Gastrocnemius medialis (tissue), 4 donors: ENCODE measurements at regions not wholly inside any gene's neighbourhood (a gene's known extent, or its start where the extent isn't known, plus 50 kb on each side); places are given as distances from the start of the nearest gene placed in this dataset.

ENCODE experiments used
- ATAC-seq, 2 donors: fragments of 150-250 bp; one replicate each; pipeline ENCODE4 v1.9.1; 2016
- DNase-seq, 2 donors: peaks; one replicate each; pipeline ENCODE4 v3.0.0-alpha.2; 2019
- H3K27ac ChIP-seq, 4 donors: fragments of 200-600 bp; sonication (generic); 1 replicate in 1 of 4; 2 replicates in 3 of 4; pipeline ENCODE4 v1.5.1; 2016 to 2018; ENCODE audit warnings: mild to moderate bottlenecking in 2 of 4, moderate library complexity in 1 of 4
- H3K27me3 ChIP-seq, 3 donors: fragments of 200-600 bp; sonication (generic) in 2 of 3; 1 replicate in 1 of 3; 2 replicates in 2 of 3; pipeline versions ENCODE4 v1.5.1 to v1.6.0; 2016 to 2019; ENCODE audit warnings: mild to moderate bottlenecking in 1 of 3, moderate library complexity in 1 of 3
- H3K36me3 ChIP-seq, 2 donors: fragments of 200-600 bp; sonication (generic) in 1 of 2; one replicate each; pipeline ENCODE4 v1.5.1; 2017 to 2018
- H3K4me1 ChIP-seq, 2 donors: fragments of 200-600 bp; sonication (generic) in 1 of 2; one replicate each; pipeline ENCODE4 v1.5.1; 2016 to 2017; ENCODE audit warnings: mild to moderate bottlenecking in 2 of 2
- H3K4me3 ChIP-seq, 4 donors: fragments of 200-600 bp; sonication (generic) in 3 of 4; 1 replicate in 1 of 4; 2 replicates in 3 of 4; pipeline ENCODE4 v1.5.1; 2016 to 2019; ENCODE audit warnings: mild to moderate bottlenecking in 2 of 4
- H3K9me3 ChIP-seq, 3 donors: fragments of 200-600 bp; sonication (generic) in 2 of 3; 1 replicate in 1 of 3; 2 replicates in 2 of 3; pipeline ENCODE4 v1.5.1; 2016 to 2019
- CTCF ChIP-seq, 5 experiments: fragments of 450-650 bp in 3 of 5; fragments of 200-600 bp in 2 of 5; sonication (generic) in 2 of 5; IDR thresholded peaks in 4 of 5; conservative IDR thresholded peaks in 1 of 5; 1 replicate in 4 of 5; 2 replicates in 1 of 5; pipeline ENCODE4 v1.5.1; 2016 to 2019; ENCODE audit warnings: antibody characterized with exemption in 5 of 5, mild to moderate bottlenecking in 3 of 5, moderate library complexity in 3 of 5
- POLR2A ChIP-seq, 2 donors: fragments of 450-650 bp; IDR thresholded peaks; one replicate each; pipeline ENCODE4 v1.6.1; 2017; ENCODE audit warnings: antibody characterized with exemption in 2 of 2, mild to moderate bottlenecking in 2 of 2, moderate library complexity in 2 of 2
- in situ Hi-C, 4 donors: fragments of 200-750 bp; cut with MboI; loops; one replicate each; pipeline versions ENCODE4 v1.15.0 to v1.8.0; 2017; ENCODE audit warnings: low sequenced_read_pairs in 4 of 4
- intact Hi-C: fragments of 100-400 bp; cut with DNase I; formaldehyde crosslinking; loops from one replicate; pipeline ENCODE4 v1.15.1; 2023; ENCODE audit warnings: low total_unique reads

GRCh38 chr21:24278711-24279110, 1328.6 kb downstream of the MRPL39 start:
- Histone ChIP-seq H3K27me3 (no peaks in the 10 kb centered on the region), H3K4me1 (no peaks in the 10 kb centered on the region), H3K9me3 (no peaks in the 10 kb centered on the region), H3K4me3 (no peak overlapping the region), H3K27ac (no peak overlapping the region), H3K36me3 (no peaks in the 10 kb centered on the region)
- in situ Hi-C loops (no loop called here), intact Hi-C loops (no loop called here)
- no peak for DNase-seq
- no peak for TF ChIP-seq CTCF (IDR thresholded peaks at IDR 0.05 in 4 of 5, conservative IDR thresholded peaks at IDR 0.05 in 1 of 5)
- no peak for TF ChIP-seq POLR2A (IDR thresholded peaks at IDR 0.05)
- ATAC-seq = no peak

- no peaks in the 10 kb centered on the region for H3K36me3 ChIP-seq
- in situ Hi-C loops (no loop called here), intact Hi-C loops (no loop called here)
- H3K27me3 ChIP-seq = no peaks in the 10 kb centered on the region
- H3K9me3 ChIP-seq = no peaks in the 10 kb centered on the region
- ATAC-seq (no peak), DNase-seq (no peak)
- H3K4me3 ChIP-seq = no peak overlapping the region
- no peak overlapping the region for H3K27ac ChIP-seq
- TF ChIP-seq POLR2A (IDR thresholded peaks at IDR 0.05) (no peak), CTCF (IDR thresholded peaks at IDR 0.05 in 4 of 5, conservative IDR thresholded peaks at IDR 0.05 in 1 of 5) (no peak)
- H3K4me1 ChIP-seq = no peaks in the 10 kb centered on the region
These were observed 1331.1 kb downstream of the MRPL39 start for GRCh38 chr21:24276204-24276603.

- H3K4me1 ChIP-seq = no peaks in the 10 kb centered on the region
- H3K4me3 ChIP-seq = no peak overlapping the region
- DNase-seq = no peak
- H3K27ac ChIP-seq = no peak overlapping the region
- in situ Hi-C loops = no loop called here
- intact Hi-C loops = no loop called here
- no peaks in the 10 kb centered on the region for H3K27me3 ChIP-seq
- no peaks in the 10 kb centered on the region for H3K36me3 ChIP-seq
- TF ChIP-seq CTCF (IDR thresholded peaks at IDR 0.05 in 4 of 5, conservative IDR thresholded peaks at IDR 0.05 in 1 of 5) = no peak
- TF ChIP-seq POLR2A (IDR thresholded peaks at IDR 0.05) = no peak
- ATAC-seq = no peak
- H3K9me3 ChIP-seq = no peaks in the 10 kb centered on the region
These were observed 1331.7 kb downstream of the MRPL39 start for GRCh38 chr21:24275616-24276015.

GRCh38 chr21:24272521-24272938, 1334.8 kb downstream of the MRPL39 start:
- Histone ChIP-seq H3K9me3 (no peaks in the 10 kb centered on the region), H3K4me3 (no peak overlapping the region), H3K36me3 (no peaks in the 10 kb centered on the region), H3K27me3 (no peaks in the 10 kb centered on the region), H3K4me1 (no peaks in the 10 kb centered on the region), H3K27ac (no peak overlapping the region)
- intact Hi-C loops = no loop called here
- no peak for DNase-seq
- TF ChIP-seq POLR2A (IDR thresholded peaks at IDR 0.05) (no peak), CTCF (IDR thresholded peaks at IDR 0.05 in 4 of 5, conservative IDR thresholded peaks at IDR 0.05 in 1 of 5) (no peak)
- in situ Hi-C loops = no loop called here
- ATAC-seq = no peak

- Histone ChIP-seq H3K27me3 (no peaks in the 10 kb centered on the region), H3K4me3 (no peak overlapping the region), H3K27ac (no peak overlapping the region), H3K9me3 (no peaks in the 10 kb centered on the region), H3K36me3 (no peaks in the 10 kb centered on the region), H3K4me1 (no peaks in the 10 kb centered on the region)
- intact Hi-C loops (no loop called here), in situ Hi-C loops (no loop called here)
- TF ChIP-seq POLR2A (IDR thresholded peaks at IDR 0.05) (no peak), CTCF (IDR thresholded peaks at IDR 0.05 in 4 of 5, conservative IDR thresholded peaks at IDR 0.05 in 1 of 5) (no peak)
- DNase-seq (no peak), ATAC-seq (no peak)
These were observed 1341.3 kb downstream of the MRPL39 start for GRCh38 chr21:24265987-24266386.
